NCI-H510A treated with DMSO at 0.1 percent for 48 hours (cell line): ENCODE measurements at regions not wholly inside any gene's neighbourhood (a gene's known extent, or its start where the extent isn't known, plus 50 kb on each side); places are given as distances from the start of the nearest gene placed in this dataset.

Experiments
- DNase-seq: peaks from one replicate; lab custom pipeline; 2025; lab: John Stamatoyannopoulos, UW

GRCh38 chr6:6524951-6525350 lies 63.6 kb upstream of the LY86 start:
- DNase-seq: no peak

DNA sequence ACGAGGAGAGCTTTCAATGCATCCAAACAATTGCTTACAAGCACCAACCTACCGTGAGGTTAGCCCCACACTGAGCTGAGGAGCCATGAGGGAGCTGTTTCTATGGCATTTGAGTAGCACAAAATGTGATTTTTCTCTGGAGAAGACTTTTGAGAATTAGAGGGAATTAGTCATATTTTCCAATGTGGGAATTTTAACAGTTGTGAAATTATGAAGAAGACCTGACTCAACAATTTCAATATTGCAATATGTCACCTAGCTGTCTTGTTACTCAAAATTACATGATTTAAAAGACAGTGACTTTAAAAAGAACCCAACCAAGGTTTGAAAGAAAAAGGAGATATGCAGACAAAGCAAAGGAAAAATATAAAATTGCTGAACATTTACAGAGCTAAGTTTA lies 62.6 kb upstream of the LY86 start:
- DNase-seq: no peak

GRCh38 chr6:6529275-6529674 lies 59.2 kb upstream of the LY86 start:
- DNase-seq: no peak

DNA sequence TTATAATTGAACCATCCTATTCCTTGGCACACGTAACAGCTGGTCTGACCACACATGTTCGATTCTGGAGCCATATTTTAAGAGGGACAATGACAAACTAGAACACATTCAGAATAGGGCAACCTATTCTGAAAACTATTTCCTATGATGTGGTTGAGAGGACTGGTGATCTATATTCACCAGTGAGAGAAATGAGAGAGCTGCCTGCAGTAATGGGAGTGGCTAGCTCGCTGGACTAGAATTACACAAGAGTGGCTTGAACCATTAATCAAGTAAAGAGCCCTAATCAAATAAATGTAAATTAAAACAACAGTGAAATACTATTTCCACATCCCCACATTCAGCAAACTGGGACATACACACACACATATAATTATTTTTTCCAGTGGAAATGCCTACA lies 55.3 kb upstream of the LY86 start:
- DNase-seq: peak; percentile 19

- DNase-seq: no peak
Measured at GRCh38 chr6:6534399-6534798, 54.1 kb upstream of the LY86 start.

GRCh38 chr6:6537488-6538260 lies 50.8 kb upstream of the LY86 start:
- no peak for DNase-seq

DNA sequence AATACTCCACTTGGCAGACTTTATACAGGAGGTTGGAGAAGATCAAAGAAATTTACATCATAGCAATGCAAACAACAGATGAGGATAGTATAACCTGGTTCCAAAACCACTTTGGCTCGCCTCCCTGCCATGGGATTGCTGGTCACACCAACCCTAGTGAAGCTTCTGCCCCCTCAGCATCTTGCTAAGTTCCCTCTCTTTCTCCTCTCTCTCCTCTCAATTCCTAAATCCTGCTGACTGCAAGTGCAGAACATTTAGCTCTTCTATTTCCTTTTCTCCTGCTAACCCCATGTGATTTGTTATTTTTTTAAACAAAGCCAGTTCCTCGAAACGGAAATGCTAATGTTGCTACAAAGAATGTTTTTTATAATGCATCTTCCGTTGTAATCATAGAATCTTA lies 50.3 kb upstream of the LY86 start:
- DNase-seq: no peak
